ENCODE measurements at regions not wholly inside any gene's neighbourhood (a gene's known extent, or its start where the extent isn't known, plus 50 kb on each side); places are given as distances from the start of the nearest gene placed in this dataset.

DNA sequence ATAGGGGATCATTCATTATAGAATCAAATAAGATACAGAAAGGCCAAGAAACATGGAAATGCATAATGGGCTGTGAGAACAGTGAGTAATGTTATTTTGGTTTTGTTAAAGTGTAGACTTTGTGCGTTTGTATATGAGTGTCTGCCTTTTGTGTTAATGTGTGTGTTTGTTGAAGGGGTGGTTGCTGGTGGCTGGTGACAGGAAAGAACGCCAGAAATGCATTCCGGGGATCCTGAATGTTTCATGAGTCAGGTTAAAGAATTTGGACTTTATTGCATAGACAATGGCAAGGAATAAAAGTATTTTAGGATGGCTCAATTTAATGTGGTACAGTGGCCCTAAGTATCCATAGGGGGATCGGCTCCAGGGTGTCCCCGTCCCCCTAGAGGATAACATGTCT lies 1228.9 kb downstream of the PCDH7 start:
- DNase-seq (peak; percentile 48), ATAC-seq (peak; percentile 53)
- no peaks in the 10 kb centered on the region for H3K79me2 ChIP-seq (ENCODE audit: low read length)
- no peaks in the 10 kb centered on the region for H3K9me2 ChIP-seq (replicated peaks; ENCODE audit: low read length)
- no peaks in the 10 kb centered on the region for H3F3A ChIP-seq (ENCODE audit: low read length, unreplicated experiment)
- no peaks in the 10 kb centered on the region for H3K27me3 ChIP-seq (ENCODE audit: low read length)
- no peak overlapping the region for H3K27ac ChIP-seq (ENCODE audit: low read length)
- H3K4me3 ChIP-seq (ENCODE audit: low read length): no peak overlapping the region
- H3K4me2 ChIP-seq (ENCODE audit: low read length): no peak overlapping the region
- no peak overlapping the region for H3K9ac ChIP-seq (ENCODE audit: low read length)
- intact Hi-C loops (cut with micrococcal nuclease): no loop called here
- 0 out of 2 replicates have a peak, but pooled peaks cover 4% of the 10 kb centered on the region for H3K4me1 ChIP-seq (ENCODE audit: insufficient read depth, low read length)
- no peaks in the 10 kb centered on the region for H3K9me3 ChIP-seq (ENCODE audit: low read length)
- no TSS peak for BruUV-seq (replicated peaks)
- no peaks in the 10 kb centered on the region for H3K36me3 ChIP-seq (ENCODE audit: low read depth, low read length)
- no peaks in the 10 kb centered on the region for H4K20me1 ChIP-seq (ENCODE audit: low read length)
- ChIA-PET POLR2A (ENCODE audit: unreplicated experiment) (no interaction called here), CTCF (interaction anchor here (0.6 kb wide), 1 partner anchor 10 kb away, joined by 3 read pairs; no protein-coding TSS in a partner anchor)
- no peak overlapping the region for H2AFZ ChIP-seq (ENCODE audit: low read length)
- TF ChIP-seq EZH2phosphoT487 (IDR thresholded peaks at IDR 0.05; ENCODE audit: borderline replicate concordance, low read length) (no peak), EZH2 (IDR thresholded peaks at IDR 0.05; ENCODE audit: low read length, unreplicated experiment) (no peak)
- TF ChIP-seq, protein P1, sequence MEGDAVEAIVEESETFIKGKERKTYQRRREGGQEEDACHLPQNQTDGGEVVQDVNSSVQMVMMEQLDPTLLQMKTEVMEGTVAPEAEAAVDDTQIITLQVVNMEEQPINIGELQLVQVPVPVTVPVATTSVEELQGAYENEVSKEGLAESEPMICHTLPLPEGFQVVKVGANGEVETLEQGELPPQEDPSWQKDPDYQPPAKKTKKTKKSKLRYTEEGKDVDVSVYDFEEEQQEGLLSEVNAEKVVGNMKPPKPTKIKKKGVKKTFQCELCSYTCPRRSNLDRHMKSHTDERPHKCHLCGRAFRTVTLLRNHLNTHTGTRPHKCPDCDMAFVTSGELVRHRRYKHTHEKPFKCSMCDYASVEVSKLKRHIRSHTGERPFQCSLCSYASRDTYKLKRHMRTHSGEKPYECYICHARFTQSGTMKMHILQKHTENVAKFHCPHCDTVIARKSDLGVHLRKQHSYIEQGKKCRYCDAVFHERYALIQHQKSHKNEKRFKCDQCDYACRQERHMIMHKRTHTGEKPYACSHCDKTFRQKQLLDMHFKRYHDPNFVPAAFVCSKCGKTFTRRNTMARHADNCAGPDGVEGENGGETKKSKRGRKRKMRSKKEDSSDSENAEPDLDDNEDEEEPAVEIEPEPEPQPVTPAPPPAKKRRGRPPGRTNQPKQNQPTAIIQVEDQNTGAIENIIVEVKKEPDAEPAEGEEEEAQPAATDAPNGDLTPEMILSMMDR (conservative IDR thresholded peaks at IDR 0.05; ENCODE audit: low read depth, low read length): no peak

DNA sequence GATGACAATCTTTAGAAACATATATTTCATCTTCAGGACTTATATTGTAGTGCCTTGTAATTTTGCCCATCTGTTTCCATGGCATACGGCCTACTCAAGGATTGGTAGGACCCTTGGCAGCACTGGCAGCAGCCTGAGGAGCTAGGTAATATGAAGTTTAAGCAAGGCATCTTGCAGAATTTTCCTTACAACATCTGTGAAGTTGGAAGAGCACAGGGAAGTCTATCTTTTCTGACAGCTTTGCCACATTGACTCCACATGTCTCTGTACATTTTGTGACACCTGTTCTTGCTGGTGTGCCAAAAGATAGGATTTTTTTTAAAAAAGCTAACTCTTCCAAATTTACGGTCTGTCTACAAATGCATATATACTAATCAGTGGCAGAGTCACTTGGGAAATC lies 1235.2 kb downstream of the PCDH7 start:
- Histone ChIP-seq H4K20me1 (ENCODE audit: low read length) (no peaks in the 10 kb centered on the region), H3K9me2 (replicated peaks; ENCODE audit: low read length) (no peaks in the 10 kb centered on the region), H3K9me3 (ENCODE audit: low read length) (no peaks in the 10 kb centered on the region), H3K4me1 (ENCODE audit: insufficient read depth, low read length) (no peaks in the 10 kb centered on the region), H2AFZ (ENCODE audit: low read length) (no peak overlapping the region), H3K27ac (ENCODE audit: low read length) (no peak overlapping the region), H3K36me3 (ENCODE audit: low read depth, low read length) (no peaks in the 10 kb centered on the region), H3K4me2 (ENCODE audit: low read length) (no peak overlapping the region), H3K79me2 (ENCODE audit: low read length) (no peaks in the 10 kb centered on the region), H3K27me3 (ENCODE audit: low read length) (no peaks in the 10 kb centered on the region), H3K4me3 (ENCODE audit: low read length) (no peak overlapping the region), H3K9ac (ENCODE audit: low read length) (no peak overlapping the region), H3F3A (ENCODE audit: low read length, unreplicated experiment) (no peaks in the 10 kb centered on the region)
- DNase-seq (no peak), ATAC-seq (no peak)
- no TSS peak for BruUV-seq (replicated peaks)
- TF ChIP-seq EZH2 (IDR thresholded peaks at IDR 0.05; ENCODE audit: low read length, unreplicated experiment) (no peak), EZH2phosphoT487 (IDR thresholded peaks at IDR 0.05; ENCODE audit: borderline replicate concordance, low read length) (no peak)
- TF ChIP-seq, protein P1 (conservative IDR thresholded peaks at IDR 0.05; ENCODE audit: low read depth, low read length): no peak
- ChIA-PET CTCF (no interaction called here), POLR2A (ENCODE audit: unreplicated experiment) (no interaction called here)
- intact Hi-C loops (cut with micrococcal nuclease): no loop called here

DNA sequence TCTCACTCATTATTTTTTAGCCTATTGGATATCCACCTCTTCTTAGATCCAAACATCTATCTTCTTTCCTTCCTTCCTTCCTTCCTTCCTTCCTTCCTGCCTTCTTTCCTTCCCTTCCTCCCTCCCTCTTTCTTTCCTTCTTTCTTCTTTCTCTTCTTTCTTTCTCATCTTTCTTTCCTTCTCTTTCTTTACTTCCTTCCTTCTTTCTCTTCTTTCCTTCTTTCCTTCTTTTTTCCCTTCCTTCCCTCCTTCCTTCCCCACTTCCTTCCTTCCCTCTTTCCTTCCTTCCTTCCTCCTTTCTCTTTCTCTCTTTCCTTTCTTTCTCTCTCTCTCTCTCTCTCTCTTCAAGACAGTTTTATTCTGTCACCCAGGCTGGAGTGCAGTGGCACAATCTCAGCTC lies 1239.8 kb downstream of the PCDH7 start:
- no TSS peak for BruUV-seq (replicated peaks)
- ChIA-PET POLR2A (ENCODE audit: unreplicated experiment) (no interaction called here), CTCF (no interaction called here)
- Histone ChIP-seq H3K27me3 (ENCODE audit: low read length) (no peaks in the 10 kb centered on the region), H3K36me3 (ENCODE audit: low read depth, low read length) (no peaks in the 10 kb centered on the region), H3K4me3 (ENCODE audit: low read length) (no peak overlapping the region), H3K9ac (ENCODE audit: low read length) (no peak overlapping the region), H3F3A (ENCODE audit: low read length, unreplicated experiment) (no peaks in the 10 kb centered on the region), H3K4me1 (ENCODE audit: insufficient read depth, low read length) (no peaks in the 10 kb centered on the region), H3K9me3 (ENCODE audit: low read length) (no peaks in the 10 kb centered on the region), H3K4me2 (ENCODE audit: low read length) (no peak overlapping the region), H2AFZ (ENCODE audit: low read length) (no peak overlapping the region), H4K20me1 (ENCODE audit: low read length) (no peaks in the 10 kb centered on the region), H3K79me2 (ENCODE audit: low read length) (no peaks in the 10 kb centered on the region), H3K27ac (ENCODE audit: low read length) (no peak overlapping the region), H3K9me2 (replicated peaks; ENCODE audit: low read length) (no peaks in the 10 kb centered on the region)
- TF ChIP-seq, protein P1 (conservative IDR thresholded peaks at IDR 0.05; ENCODE audit: low read depth, low read length): no peak
- no peak for TF ChIP-seq EZH2phosphoT487 (IDR thresholded peaks at IDR 0.05; ENCODE audit: borderline replicate concordance, low read length)
- TF ChIP-seq EZH2 (IDR thresholded peaks at IDR 0.05; ENCODE audit: low read length, unreplicated experiment): no peak
- ATAC-seq: no peak
- intact Hi-C loops (cut with micrococcal nuclease): no loop called here
- no peak for DNase-seq
